Prostate gland (tissue), 2 donors: ENCODE measurements at regions not wholly inside any gene's neighbourhood (a gene's known extent, or its start where the extent isn't known, plus 50 kb on each side); places are given as distances from the start of the nearest gene placed in this dataset.

Source experiments
- DNase-seq: peaks from one replicate; pipeline ENCODE4 v3.0.0-alpha.2; 2019; ENCODE audit warnings: low spot score
- H3K27ac ChIP-seq, 2 donors: fragments of 200-600 bp; sonication (generic); 2 replicates each; pipeline ENCODE4 v1.5.1; 2017 to 2019
- H3K27me3 ChIP-seq: fragments of 200-600 bp; sonication (generic); replicated peaks from 2 replicates; pipeline ENCODE4 v1.5.1; 2019; ENCODE audit not compliant: insufficient read depth
- H3K36me3 ChIP-seq, 2 donors: fragments of 200-600 bp; sonication (generic); 1 replicate in 1 of 2; 2 replicates in 1 of 2; pipeline versions ENCODE4 v1.5.1 to v1.8.1; 2017 to 2019
- H3K4me1 ChIP-seq: fragments of 200-600 bp; sonication (generic); replicated peaks from 2 replicates; pipeline ENCODE4 v1.5.1; 2019
- H3K4me3 ChIP-seq, 2 donors: fragments of 200-600 bp; sonication (generic); 2 replicates each; pipeline ENCODE4 v1.5.1; 2017 to 2019
- H3K9me3 ChIP-seq: fragments of 200-600 bp; sonication (generic); 2 replicates; pipeline ENCODE4 v1.5.1; 2017
- CTCF ChIP-seq, 4 experiments: fragments of 200-600 bp in 2 of 4; fragments of 450-650 bp in 2 of 4; sonication (generic) in 2 of 4; IDR thresholded peaks; 1 replicate in 3 of 4; 2 replicates in 1 of 4; pipeline ENCODE4 v1.5.1; 2016 to 2019; ENCODE audit warnings: antibody characterized with exemption in 4 of 4, mild to moderate bottlenecking in 2 of 4, moderate library complexity in 2 of 4
- POLR2A ChIP-seq: fragments of 450-650 bp; IDR thresholded peaks from one replicate; pipeline ENCODE4 v1.6.1; 2016; ENCODE audit warnings: antibody characterized with exemption, mild to moderate bottlenecking
- POLR2AphosphoS5 ChIP-seq: sonication (generic); formaldehyde crosslinking; IDR thresholded peaks from one replicate; pipeline ENCODE4 v1.6.1; 2017; ENCODE audit warnings: antibody characterized with exemption
- whole genome bisulfite sequencing: methylation state at CpG from one replicate; pipeline ENCODE4 v1.1.5; 2018; 5-methylcytosine and 5-hydroxymethylcytosine counted together
- intact Hi-C: fragments of 100-400 bp; cut with DNase I; formaldehyde crosslinking; loops from one replicate; pipeline ENCODE4 v1.14.2; 2022

GRCh38 chr5:88425124-88425523, 156.5 kb upstream of the TMEM161B start:
- no peaks in the 10 kb centered on the region for H3K27me3 ChIP-seq
- WGBS: 100% methylated on average over 1 of the region's 1 CpG

GRCh38 chr5:88419931-88420330, 151.3 kb upstream of the TMEM161B start:
- no peak for TF ChIP-seq POLR2A
- TF ChIP-seq POLR2AphosphoS5: no peak
- TF ChIP-seq CTCF (IDR thresholded peaks at IDR 0.05): no peak
- H3K27ac ChIP-seq: no peak overlapping the region
- H3K36me3 ChIP-seq: no peaks in the 10 kb centered on the region
- no peak for DNase-seq
- WGBS: 39% methylated on average over 3 of the region's 3 CpGs
- intact Hi-C loops: no loop called here
- H3K4me3 ChIP-seq: no peak overlapping the region
- no peaks in the 10 kb centered on the region for H3K4me1 ChIP-seq
- H3K9me3 ChIP-seq: no peaks in the 10 kb centered on the region
- no peaks in the 10 kb centered on the region for H3K27me3 ChIP-seq

More at GRCh38 chr5:88425124-88425523, 156.5 kb upstream of the TMEM161B start:
- no peaks in the 10 kb centered on the region for H3K36me3 ChIP-seq
- no peaks in the 10 kb centered on the region for H3K4me1 ChIP-seq
- no peak overlapping the region for H3K27ac ChIP-seq
- H3K9me3 ChIP-seq: no peaks in the 10 kb centered on the region
- intact Hi-C loops: no loop called here
- no peak overlapping the region for H3K4me3 ChIP-seq
- no peak for DNase-seq
- TF ChIP-seq CTCF (IDR thresholded peaks at IDR 0.05) (no peak), POLR2AphosphoS5 (no peak), POLR2A (no peak)

- Histone ChIP-seq H3K9me3 (no peaks in the 10 kb centered on the region), H3K36me3 (no peaks in the 10 kb centered on the region), H3K27me3 (no peaks in the 10 kb centered on the region), H3K27ac (no peak overlapping the region), H3K4me1 (no peaks in the 10 kb centered on the region), H3K4me3 (no peak overlapping the region)
- intact Hi-C loops: no loop called here
- no peak for TF ChIP-seq CTCF (IDR thresholded peaks at IDR 0.05)
- TF ChIP-seq POLR2A: no peak
- no peak for TF ChIP-seq POLR2AphosphoS5
- DNase-seq: no peak
- 89% methylated on average over 4 of the region's 4 CpGs for WGBS
Measured at GRCh38 chr5:88407341-88407740, 138.7 kb upstream of the TMEM161B start.

- no peaks in the 10 kb centered on the region for H3K27me3 ChIP-seq
- no peak overlapping the region for H3K27ac ChIP-seq
- TF ChIP-seq CTCF (IDR thresholded peaks at IDR 0.05) (no peak), POLR2AphosphoS5 (no peak), POLR2A (no peak)
- intact Hi-C loops: no loop called here
- WGBS: 78% methylated on average over 3 of the region's 3 CpGs
- no peaks in the 10 kb centered on the region for H3K36me3 ChIP-seq
- H3K9me3 ChIP-seq: no peaks in the 10 kb centered on the region
- no peaks in the 10 kb centered on the region for H3K4me1 ChIP-seq
- H3K4me3 ChIP-seq: no peak overlapping the region
- DNase-seq: no peak
Measured at GRCh38 chr5:88405783-88406182, 137.1 kb upstream of the TMEM161B start.

GRCh38 chr5:88404405-88404804, 135.8 kb upstream of the TMEM161B start:
- intact Hi-C loops: no loop called here
- Histone ChIP-seq H3K4me1 (no peaks in the 10 kb centered on the region), H3K27me3 (no peaks in the 10 kb centered on the region), H3K27ac (no peak overlapping the region), H3K36me3 (no peaks in the 10 kb centered on the region), H3K4me3 (no peak overlapping the region), H3K9me3 (no peaks in the 10 kb centered on the region)
- TF ChIP-seq POLR2AphosphoS5 (no peak), CTCF (IDR thresholded peaks at IDR 0.05) (no peak), POLR2A (no peak)
- 78% methylated on average over 2 of the region's 2 CpGs for WGBS
- no peak for DNase-seq
